T-helper 22 cell (primary cell): ENCODE measurements at regions not wholly inside any gene's neighbourhood (a gene's known extent, or its start where the extent isn't known, plus 50 kb on each side); places are given as distances from the start of the nearest gene placed in this dataset.
"Not testable (repeated sequence)": the region's sequence is repeated elsewhere in the genome, so short reads cannot be mapped to it uniquely, and the experiment has no call there.

Experiments used
- DNase-seq: peaks from one replicate; pipeline ENCODE4 v3.0.0-alpha.2; 2020; ENCODE audit warnings: low read depth

GRCh38 chr1:30184393-30185141, 538.8 kb downstream of the MATN1 start:
- DNase-seq: no peak

- no peak for DNase-seq
Observed at GRCh38 chr1:30183895-30184294, 539.5 kb downstream of the MATN1 start.

- DNase-seq: no peak
Observed at GRCh38 chr1:30183006-30183405, 540.4 kb downstream of the MATN1 start.

- no peak for DNase-seq
Observed at GRCh38 chr1:30179942-30180543, 543.3 kb downstream of the MATN1 start.

GRCh38 chr1:30176477-30176876, 546.9 kb downstream of the MATN1 start:
- no peak for DNase-seq

- no peak for DNase-seq
Observed at GRCh38 chr1:30174499-30174898, 548.9 kb downstream of the MATN1 start.

GRCh38 chr1:30173560-30173959, 549.8 kb downstream of the MATN1 start:
- no peak for DNase-seq

GRCh38 chr1:30172757-30173156, 550.6 kb downstream of the MATN1 start:
- no peak for DNase-seq

- DNase-seq: no peak
Observed at GRCh38 chr1:30172299-30172694, 551.1 kb downstream of the MATN1 start.

- no peak for DNase-seq
Observed at GRCh38 chr1:30171537-30172298, 551.7 kb downstream of the MATN1 start.

- DNase-seq: no peak
Observed at GRCh38 chr1:30169269-30169668, 554.1 kb downstream of the MATN1 start.

GRCh38 chr1:30166174-30166573, 557.2 kb downstream of the MATN1 start:
- DNase-seq: no peak

- no peak for DNase-seq
Observed at GRCh38 chr1:30165116-30165515, 558.3 kb downstream of the MATN1 start.

- no peak for DNase-seq
Observed at GRCh38 chr1:30164693-30165092, 558.7 kb downstream of the MATN1 start.

- no peak for DNase-seq
Observed at GRCh38 chr1:30162565-30162964, 560.8 kb downstream of the MATN1 start.

GRCh38 chr1:30161953-30162352, 561.4 kb downstream of the MATN1 start:
- DNase-seq: no peak

- no peak for DNase-seq
Observed at GRCh38 chr1:30160999-30161689, 562.2 kb downstream of the MATN1 start.

- DNase-seq: no peak
Observed at GRCh38 chr1:30159015-30159414, 564.4 kb downstream of the MATN1 start.

- not testable (repeated sequence) for DNase-seq
Observed at GRCh38 chr1:30155698-30156097, 567.7 kb downstream of the MATN1 start.

- DNase-seq: not testable (repeated sequence)
Observed at GRCh38 chr1:30155253-30155652, 568.1 kb downstream of the MATN1 start.

- no peak for DNase-seq
Observed at GRCh38 chr1:30153743-30154449, 569.5 kb downstream of the MATN1 start.

GRCh38 chr1:30151826-30152225, 571.6 kb downstream of the MATN1 start:
- DNase-seq: no peak
